Bronchial epithelial cell (primary cell): ENCODE measurements at regions not wholly inside any gene's neighbourhood (a gene's known extent, or its start where the extent isn't known, plus 50 kb on each side); places are given as distances from the start of the nearest gene placed in this dataset.

Source experiments
- DNase-seq: peaks from one replicate; pipeline ENCODE4 v3.0.0-alpha.2; 2010; ENCODE audit warnings: low read depth
- FAIRE-seq: peaks from 2 replicates; lab custom pipeline; 2011; peaks lifted over from hg19 to GRCh38; lab: Jason Lieb, UNC
- H3K27me3 ChIP-seq: 2 replicates; pipeline ENCODE4 v1.5.1; 2011; ENCODE audit warnings: low read length; ENCODE audit not compliant: control insufficient read depth, insufficient read depth
- H3K36me3 ChIP-seq: 2 replicates; pipeline ENCODE4 v1.5.1; 2011; ENCODE audit warnings: low read length; ENCODE audit not compliant: control insufficient read depth, insufficient read depth
- H3K4me3 ChIP-seq: 2 replicates; pipeline ENCODE4 v1.5.1; 2011; ENCODE audit warnings: mild to moderate bottlenecking, low read depth, low read length, control low read depth
- CTCF ChIP-seq: IDR thresholded peaks from 2 replicates; pipeline ENCODE4 v1.5.1; 2011; ENCODE audit warnings: mild to moderate bottlenecking, moderate library complexity, low read length, control low read depth, inconsistent platforms; ENCODE audit not compliant: insufficient read depth, severe bottlenecking

- H3K36me3 ChIP-seq = no peaks in the 10 kb centered on the region
- H3K27me3 ChIP-seq = no peaks in the 10 kb centered on the region
- no peak overlapping the region for H3K4me3 ChIP-seq
- DNase-seq = no peak
- no peak for FAIRE-seq
- no peak for TF ChIP-seq CTCF
Observed at GRCh38 chr10:70974920-70975319, 86.6 kb upstream of the PCBD1 start.

GRCh38 chr10:70976063-70976695 lies 87.8 kb upstream of the PCBD1 start:
- Histone ChIP-seq H3K27me3 (no peaks in the 10 kb centered on the region), H3K4me3 (no peak overlapping the region), H3K36me3 (no peaks in the 10 kb centered on the region)
- no peak for TF ChIP-seq CTCF
- FAIRE-seq (no peak), DNase-seq (no peak)

- TF ChIP-seq CTCF = no peak
- Histone ChIP-seq H3K36me3 (no peaks in the 10 kb centered on the region), H3K4me3 (no peak overlapping the region), H3K27me3 (no peaks in the 10 kb centered on the region)
- no peak for DNase-seq
- FAIRE-seq = no peak
Observed at GRCh38 chr10:70977625-70978024, 89.3 kb upstream of the PCBD1 start.

GRCh38 chr10:70978181-70978580 lies 89.8 kb upstream of the PCBD1 start:
- H3K36me3 ChIP-seq = no peaks in the 10 kb centered on the region
- no peaks in the 10 kb centered on the region for H3K27me3 ChIP-seq
- FAIRE-seq = no peak

GRCh38 chr10:70978816-70979480 lies 90.6 kb upstream of the PCBD1 start:
- Histone ChIP-seq H3K4me3 (no peak overlapping the region), H3K36me3 (no peaks in the 10 kb centered on the region), H3K27me3 (no peaks in the 10 kb centered on the region)
- TF ChIP-seq CTCF = no peak
- DNase-seq (no peak), FAIRE-seq (no peak)

More at GRCh38 chr10:70978181-70978580, 89.8 kb upstream of the PCBD1 start:
- no peak for TF ChIP-seq CTCF
- no peak for DNase-seq
- H3K4me3 ChIP-seq = no peak overlapping the region

- Histone ChIP-seq H3K36me3 (no peaks in the 10 kb centered on the region), H3K4me3 (no peak overlapping the region), H3K27me3 (no peaks in the 10 kb centered on the region)
- DNase-seq (no peak), FAIRE-seq (no peak)
- TF ChIP-seq CTCF = no peak
Observed at GRCh38 chr10:70980687-70981086, 92.3 kb upstream of the PCBD1 start.
